B cell (primary cell): ENCODE measurements at regions not wholly inside any gene's neighbourhood (a gene's known extent, or its start where the extent isn't known, plus 50 kb on each side); places are given as distances from the start of the nearest gene placed in this dataset.

ENCODE experiments used
- CTCF ChIP-seq: fragments of 200-600 bp; IDR thresholded peaks from one replicate; pipeline ENCODE4 v1.8.0; 2022; ENCODE audit warnings: antibody characterized with exemption, mild to moderate bottlenecking
- EZH2 ChIP-seq: IDR thresholded peaks from 2 replicates; pipeline ENCODE4 v1.6.1; 2012; ENCODE audit warnings: borderline replicate concordance, low read depth, mild to moderate bottlenecking, moderate library complexity, low read length; ENCODE audit not compliant: insufficient read depth, poor library complexity, severe bottlenecking

- TF ChIP-seq CTCF: no peak
- no peak for TF ChIP-seq EZH2
These were observed 1415.8 kb upstream of the CELF4 start for GRCh38 chr18:38981389-38981788.
